ENCODE measurements at regions not wholly inside any gene's neighbourhood (a gene's known extent, or its start where the extent isn't known, plus 50 kb on each side); places are given as distances from the start of the nearest gene placed in this dataset.

DNA sequence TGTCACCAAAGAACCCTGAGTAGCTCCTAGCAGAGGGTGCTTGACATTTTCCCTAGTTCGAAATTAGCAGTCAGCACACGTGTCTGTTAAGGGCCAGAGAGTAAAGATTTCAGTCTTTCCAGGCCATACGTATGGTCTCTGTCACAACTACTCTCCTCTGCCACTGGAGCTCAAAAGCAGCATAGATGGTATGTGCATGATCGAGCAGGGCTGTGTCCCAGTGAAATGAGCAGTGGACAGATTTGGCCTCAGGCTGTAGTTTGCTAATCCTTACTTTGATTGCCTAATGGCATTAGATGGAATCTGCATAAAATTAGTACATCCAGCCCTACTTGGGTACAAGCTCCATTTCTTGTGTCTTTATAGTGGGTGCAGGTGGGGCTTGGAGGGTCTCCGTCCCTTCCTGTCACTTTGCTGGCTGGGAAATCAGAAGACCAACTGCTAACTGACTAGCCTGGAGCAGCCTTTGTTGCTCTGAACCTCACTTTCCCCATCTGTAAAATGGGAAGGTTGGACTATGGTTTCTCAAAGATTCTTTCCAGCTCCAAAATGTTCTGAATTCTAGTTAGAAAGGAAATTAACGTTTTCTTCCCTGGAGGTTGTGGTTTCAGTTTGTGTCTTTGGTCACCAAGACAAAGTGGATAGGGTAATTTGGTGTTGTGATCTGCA is 108.5 kb downstream of the GLI2 start:
- TF ChIP-seq, protein P1, sequence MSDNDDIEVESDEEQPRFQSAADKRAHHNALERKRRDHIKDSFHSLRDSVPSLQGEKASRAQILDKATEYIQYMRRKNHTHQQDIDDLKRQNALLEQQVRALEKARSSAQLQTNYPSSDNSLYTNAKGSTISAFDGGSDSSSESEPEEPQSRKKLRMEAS (IDR thresholded peaks at IDR 0.05) = no peak
- TF ChIP-seq CREB1 (IDR thresholded peaks at IDR 0.05; ENCODE audit: low read depth) = no peak
- TF ChIP-seq EP300 (IDR thresholded peaks at IDR 0.05; ENCODE audit: borderline replicate concordance) = no peak
- no peak for TF ChIP-seq EGR1 (IDR thresholded peaks at IDR 0.05)
- no peak for TF ChIP-seq TAF1 (IDR thresholded peaks at IDR 0.05; ENCODE audit: low read depth)
- TF ChIP-seq, protein P2, sequence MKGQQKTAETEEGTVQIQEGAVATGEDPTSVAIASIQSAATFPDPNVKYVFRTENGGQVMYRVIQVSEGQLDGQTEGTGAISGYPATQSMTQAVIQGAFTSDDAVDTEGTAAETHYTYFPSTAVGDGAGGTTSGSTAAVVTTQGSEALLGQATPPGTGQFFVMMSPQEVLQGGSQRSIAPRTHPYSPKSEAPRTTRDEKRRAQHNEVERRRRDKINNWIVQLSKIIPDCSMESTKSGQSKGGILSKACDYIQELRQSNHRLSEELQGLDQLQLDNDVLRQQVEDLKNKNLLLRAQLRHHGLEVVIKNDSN (IDR thresholded peaks at IDR 0.05) = no peak
- TF ChIP-seq RAD21 (IDR thresholded peaks at IDR 0.05; ENCODE audit: low read depth) = no peak
- TF ChIP-seq, protein P3, sequence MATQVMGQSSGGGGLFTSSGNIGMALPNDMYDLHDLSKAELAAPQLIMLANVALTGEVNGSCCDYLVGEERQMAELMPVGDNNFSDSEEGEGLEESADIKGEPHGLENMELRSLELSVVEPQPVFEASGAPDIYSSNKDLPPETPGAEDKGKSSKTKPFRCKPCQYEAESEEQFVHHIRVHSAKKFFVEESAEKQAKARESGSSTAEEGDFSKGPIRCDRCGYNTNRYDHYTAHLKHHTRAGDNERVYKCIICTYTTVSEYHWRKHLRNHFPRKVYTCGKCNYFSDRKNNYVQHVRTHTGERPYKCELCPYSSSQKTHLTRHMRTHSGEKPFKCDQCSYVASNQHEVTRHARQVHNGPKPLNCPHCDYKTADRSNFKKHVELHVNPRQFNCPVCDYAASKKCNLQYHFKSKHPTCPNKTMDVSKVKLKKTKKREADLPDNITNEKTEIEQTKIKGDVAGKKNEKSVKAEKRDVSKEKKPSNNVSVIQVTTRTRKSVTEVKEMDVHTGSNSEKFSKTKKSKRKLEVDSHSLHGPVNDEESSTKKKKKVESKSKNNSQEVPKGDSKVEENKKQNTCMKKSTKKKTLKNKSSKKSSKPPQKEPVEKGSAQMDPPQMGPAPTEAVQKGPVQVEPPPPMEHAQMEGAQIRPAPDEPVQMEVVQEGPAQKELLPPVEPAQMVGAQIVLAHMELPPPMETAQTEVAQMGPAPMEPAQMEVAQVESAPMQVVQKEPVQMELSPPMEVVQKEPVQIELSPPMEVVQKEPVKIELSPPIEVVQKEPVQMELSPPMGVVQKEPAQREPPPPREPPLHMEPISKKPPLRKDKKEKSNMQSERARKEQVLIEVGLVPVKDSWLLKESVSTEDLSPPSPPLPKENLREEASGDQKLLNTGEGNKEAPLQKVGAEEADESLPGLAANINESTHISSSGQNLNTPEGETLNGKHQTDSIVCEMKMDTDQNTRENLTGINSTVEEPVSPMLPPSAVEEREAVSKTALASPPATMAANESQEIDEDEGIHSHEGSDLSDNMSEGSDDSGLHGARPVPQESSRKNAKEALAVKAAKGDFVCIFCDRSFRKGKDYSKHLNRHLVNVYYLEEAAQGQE (IDR thresholded peaks at IDR 0.05; ENCODE audit: low read depth) = no peak
- TF ChIP-seq TEAD4 (IDR thresholded peaks at IDR 0.05) = no peak
- TF ChIP-seq NFIC (IDR thresholded peaks at IDR 0.05) = no peak
- TF ChIP-seq YY1 (IDR thresholded peaks at IDR 0.05; ENCODE audit: low read depth) = no peak
- no peak for TF ChIP-seq ZBTB7A (IDR thresholded peaks at IDR 0.05; ENCODE audit: low read depth)
- no peak for TF ChIP-seq CEBPB (IDR thresholded peaks at IDR 0.05)
- no peak for TF ChIP-seq TCF12 (IDR thresholded peaks at IDR 0.05; ENCODE audit: low read depth)
